K562 (cell line): ENCODE measurements at regions not wholly inside any gene's neighbourhood (a gene's known extent, or its start where the extent isn't known, plus 50 kb on each side); places are given as distances from the start of the nearest gene placed in this dataset.

Experiments
- FOSL1 ChIP-seq: fragments of 200-800 bp; sonication (Bioruptor generic); conservative IDR thresholded peaks from 2 replicates; pipeline ENCODE4 v1.6.1; 2016; ENCODE audit warnings: missing genetic modification characterization, missing compliant biosample characterization
- USF2 ChIP-seq: sonication (generic); formaldehyde crosslinking; IDR thresholded peaks from 2 replicates; pipeline ENCODE4 v1.5.0; 2020; ENCODE audit warnings: missing genetic modification reagents

GRCh38 chr5:128596071-128596470 lies 58.0 kb upstream of the FBN2 start:
- TF ChIP-seq USF2 (CRISPR knock-in tag) (no peak), FOSL1 (tag) (no peak)
